GM12865 (cell line): ENCODE measurements at regions not wholly inside any gene's neighbourhood (a gene's known extent, or its start where the extent isn't known, plus 50 kb on each side); places are given as distances from the start of the nearest gene placed in this dataset.

ENCODE experiments used
- DNase-seq: peaks from one replicate; pipeline ENCODE4 v3.0.0; 2010; ENCODE audit warnings: low read depth
- H3K4me3 ChIP-seq: 2 replicates; pipeline ENCODE4 v1.5.1; 2011; ENCODE audit warnings: mild to moderate bottlenecking, low read depth, low read length, control low read depth
- TF ChIP-seq, protein P1 (sequence below): IDR thresholded peaks from 2 replicates; pipeline ENCODE4 v1.5.1; 2011; ENCODE audit warnings: low read length, control low read depth, low read depth, inconsistent platforms; ENCODE audit not compliant: insufficient read depth; ENCODE audit errors: missing control alignments

DNA sequence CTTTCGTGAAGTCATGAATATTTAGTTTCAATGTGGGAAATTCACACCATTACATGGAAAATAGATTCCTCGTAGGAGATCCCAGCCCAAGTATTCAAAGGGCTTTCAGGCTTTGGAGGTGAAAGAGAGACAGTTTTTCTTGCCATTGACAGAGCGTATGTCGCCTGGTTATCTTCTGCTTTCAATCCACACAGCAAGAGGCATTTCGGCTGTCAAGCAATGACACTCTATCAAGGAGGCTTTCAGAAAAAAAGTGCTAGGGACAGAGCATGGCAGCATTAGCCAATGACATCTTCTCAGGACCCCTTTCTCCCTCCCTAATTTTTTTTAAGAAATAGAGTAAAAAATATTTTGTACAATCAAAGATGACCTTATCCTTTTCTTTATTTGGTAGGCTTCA lies 492.8 kb downstream of the TMEM182 start:
- TF ChIP-seq, protein P1, sequence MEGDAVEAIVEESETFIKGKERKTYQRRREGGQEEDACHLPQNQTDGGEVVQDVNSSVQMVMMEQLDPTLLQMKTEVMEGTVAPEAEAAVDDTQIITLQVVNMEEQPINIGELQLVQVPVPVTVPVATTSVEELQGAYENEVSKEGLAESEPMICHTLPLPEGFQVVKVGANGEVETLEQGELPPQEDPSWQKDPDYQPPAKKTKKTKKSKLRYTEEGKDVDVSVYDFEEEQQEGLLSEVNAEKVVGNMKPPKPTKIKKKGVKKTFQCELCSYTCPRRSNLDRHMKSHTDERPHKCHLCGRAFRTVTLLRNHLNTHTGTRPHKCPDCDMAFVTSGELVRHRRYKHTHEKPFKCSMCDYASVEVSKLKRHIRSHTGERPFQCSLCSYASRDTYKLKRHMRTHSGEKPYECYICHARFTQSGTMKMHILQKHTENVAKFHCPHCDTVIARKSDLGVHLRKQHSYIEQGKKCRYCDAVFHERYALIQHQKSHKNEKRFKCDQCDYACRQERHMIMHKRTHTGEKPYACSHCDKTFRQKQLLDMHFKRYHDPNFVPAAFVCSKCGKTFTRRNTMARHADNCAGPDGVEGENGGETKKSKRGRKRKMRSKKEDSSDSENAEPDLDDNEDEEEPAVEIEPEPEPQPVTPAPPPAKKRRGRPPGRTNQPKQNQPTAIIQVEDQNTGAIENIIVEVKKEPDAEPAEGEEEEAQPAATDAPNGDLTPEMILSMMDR: no peak

DNA sequence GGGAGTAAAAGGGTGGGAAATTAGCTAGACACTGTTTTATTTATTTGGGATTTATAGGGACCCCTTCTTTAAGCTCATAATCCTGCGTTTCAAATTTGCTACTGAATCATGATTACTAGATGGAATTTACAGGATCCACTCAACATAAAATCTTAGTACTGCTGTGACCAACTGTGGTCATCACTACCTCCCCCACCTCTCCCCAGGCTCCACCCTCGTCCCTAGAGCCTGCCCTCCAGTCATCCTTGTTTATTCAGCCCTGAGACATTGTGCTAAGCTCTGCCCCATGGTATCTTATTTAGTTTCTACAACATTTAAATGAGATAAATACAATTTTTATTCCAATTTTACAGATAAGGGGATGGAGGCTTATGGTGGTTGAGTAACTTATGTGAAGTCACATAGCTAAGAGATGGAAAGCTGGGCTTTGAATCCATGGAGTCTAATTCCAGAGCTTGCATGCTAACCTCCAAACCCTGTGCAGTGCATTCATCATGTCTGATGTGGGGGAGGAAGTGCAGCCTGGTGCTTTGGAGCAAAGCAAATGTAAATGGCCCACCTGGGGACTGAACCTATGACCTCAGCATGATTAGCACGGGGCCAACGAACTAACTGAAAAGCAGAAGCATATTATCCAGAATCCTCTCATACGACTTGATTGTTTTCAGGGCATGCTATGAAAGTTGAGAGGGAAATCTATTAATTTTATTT lies 502.4 kb downstream of the TMEM182 start:
- TF ChIP-seq, protein P1: no peak
- H3K4me3 ChIP-seq: no peak overlapping the region

More for the DNA sequence above, 492.8 kb downstream of the TMEM182 start:
- no peak for DNase-seq
- H3K4me3 ChIP-seq: no peak overlapping the region

DNA sequence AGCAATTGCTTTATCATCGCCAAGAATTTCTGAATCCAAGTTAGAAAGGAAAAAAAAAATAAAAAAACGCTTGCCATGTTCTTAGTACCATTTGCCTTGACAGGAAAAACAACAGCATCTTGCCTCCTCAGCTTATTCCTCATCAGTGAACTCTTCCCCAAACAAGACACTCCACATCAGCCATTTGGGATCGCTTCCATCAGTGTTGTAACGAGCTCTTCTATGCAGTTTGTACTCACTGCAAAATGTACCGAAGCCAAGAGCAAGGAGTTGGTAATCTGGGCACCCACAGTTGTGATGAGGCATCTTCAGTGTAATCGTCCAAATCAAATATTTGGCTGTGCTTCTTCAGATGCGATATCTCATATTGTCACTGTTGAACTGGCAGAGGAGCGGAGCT lies 503.7 kb downstream of the TMEM182 start:
- no peak for DNase-seq
- TF ChIP-seq, protein P1: no peak
- H3K4me3 ChIP-seq: no peak overlapping the region

More for the DNA sequence above, 502.4 kb downstream of the TMEM182 start:
- no peak for DNase-seq

DNA sequence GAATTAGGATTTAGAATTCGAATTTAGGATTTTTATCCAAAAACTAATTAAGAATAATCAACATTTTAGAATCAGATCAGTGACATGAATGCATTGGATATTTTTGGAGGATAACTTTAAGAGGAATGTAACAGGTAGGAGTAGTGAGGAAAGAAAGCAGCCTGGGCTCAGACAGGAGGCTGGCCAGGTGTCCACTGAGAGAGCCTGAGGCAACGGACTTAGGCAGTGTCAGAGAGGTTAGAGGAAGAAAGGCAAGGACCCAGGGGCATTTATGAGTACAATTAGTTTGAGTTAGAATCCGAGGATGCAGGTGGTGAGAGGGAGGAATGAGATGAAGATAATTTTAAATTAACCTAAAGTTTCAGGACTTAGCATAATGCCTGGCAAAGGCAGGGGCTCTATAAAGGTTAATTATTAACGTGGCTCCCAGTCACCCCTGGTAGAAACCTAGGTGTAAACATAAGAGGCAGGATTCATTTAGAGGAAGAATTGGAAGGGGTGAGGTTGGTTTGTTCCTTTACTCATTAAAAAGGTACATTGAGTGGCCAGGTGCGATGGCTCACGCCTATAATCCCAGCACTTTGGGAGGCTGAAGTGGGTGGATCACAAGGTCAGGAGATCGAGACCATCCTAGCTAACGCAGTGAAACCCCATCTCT lies 507.1 kb downstream of the TMEM182 start:
- TF ChIP-seq, protein P1: no peak
- DNase-seq: no peak
- no peak overlapping the region for H3K4me3 ChIP-seq

DNA sequence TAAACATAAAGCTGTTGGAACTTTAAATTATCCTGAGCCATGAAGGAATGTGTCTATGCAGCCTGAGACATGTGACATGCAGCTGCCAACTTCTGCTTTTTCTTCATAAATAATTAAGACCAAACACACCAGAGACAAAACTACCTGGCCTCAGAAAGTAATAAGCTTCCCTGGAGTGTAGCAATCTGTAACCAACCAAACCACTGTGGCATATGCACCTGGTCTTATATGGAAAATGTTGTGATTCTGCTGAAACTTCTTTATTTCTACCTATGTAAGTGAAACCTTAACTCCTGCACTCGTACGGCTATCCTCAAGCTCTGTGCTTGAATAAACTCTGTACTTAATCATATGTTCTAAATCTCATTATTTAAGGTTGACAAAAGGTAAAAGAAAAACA lies 515.0 kb downstream of the TMEM182 start:
- H3K4me3 ChIP-seq: no peak overlapping the region
- DNase-seq: no peak
- TF ChIP-seq, protein P1: no peak

DNA sequence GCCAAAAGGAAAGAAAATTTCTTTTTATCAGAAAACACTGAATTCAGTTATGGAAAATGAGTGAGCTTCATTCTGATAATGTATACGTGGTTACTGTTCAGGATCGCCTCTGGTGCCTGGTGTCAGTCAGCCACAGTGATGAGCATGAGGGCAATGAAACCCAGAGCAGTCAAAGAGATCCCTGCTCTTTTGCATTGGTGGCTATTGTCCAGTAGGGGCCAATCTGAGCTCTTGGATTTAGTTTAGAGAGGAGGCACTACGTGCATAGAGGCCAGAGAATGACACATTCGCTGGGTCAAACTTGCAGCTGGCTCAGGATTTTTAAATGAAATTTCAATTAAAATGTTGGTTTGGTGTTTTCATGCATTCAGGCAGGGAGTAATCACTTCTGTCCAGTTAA lies 522.9 kb downstream of the TMEM182 start:
- TF ChIP-seq, protein P1: no peak
- no peak for DNase-seq

More for the DNA sequence above, 522.9 kb downstream of the TMEM182 start:
- no peak overlapping the region for H3K4me3 ChIP-seq
